ENCODE measurements at regions not wholly inside any gene's neighbourhood (a gene's known extent, or its start where the extent isn't known, plus 50 kb on each side); places are given as distances from the start of the nearest gene placed in this dataset.

DNA sequence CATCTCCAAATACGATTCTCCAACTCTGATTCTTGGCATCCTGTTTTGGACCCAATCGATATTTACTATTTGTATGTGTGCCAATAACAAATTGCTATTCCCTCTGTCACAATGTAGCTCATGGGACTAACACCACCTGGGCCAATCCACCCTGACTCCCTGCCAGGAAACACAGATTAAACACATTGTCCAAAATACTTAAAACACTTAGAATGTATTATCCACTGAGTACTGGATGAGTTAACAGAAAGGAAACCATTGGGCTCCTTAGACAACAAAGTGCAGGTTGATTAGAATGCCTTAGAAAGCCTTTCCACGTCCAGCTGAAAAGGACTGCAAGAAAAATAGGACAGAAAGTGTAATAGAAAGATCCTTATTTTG lies 79.4 kb upstream of the ARHGAP28 start:
- Histone ChIP-seq H3K27me3 (ENCODE audit: control insufficient read depth in 2 of 2, insufficient read depth in 2 of 2, low read length in 2 of 2) (no peaks in the 10 kb centered on the region), H3K9ac (ENCODE audit: insufficient read depth, low read length, poor library complexity, severe bottlenecking) (no peak overlapping the region), H4K20me1 (ENCODE audit: insufficient read depth, low read length) (no peaks in the 10 kb centered on the region), H3K9me3 (replicated peaks in 1 of 2; ENCODE audit: control insufficient read depth in 1 of 2, insufficient read depth in 1 of 2, low read length in 2 of 2) (peaks cover 3 to 5% of the 10 kb centered on the region in 2 donors), H2AFZ (ENCODE audit: insufficient read depth, low read depth, low read length, poor library complexity, severe bottlenecking) (no peak overlapping the region), H3K79me2 (ENCODE audit: insufficient read depth, low read length) (no peaks in the 10 kb centered on the region), H3K4me2 (replicated peaks; ENCODE audit: extremely low read depth, low read length, poor library complexity, severe bottlenecking) (no peak overlapping the region), H3K4me1 (ENCODE audit: control insufficient read depth in 1 of 2, insufficient read depth in 2 of 2, low read length in 2 of 2) (no peaks in the 10 kb centered on the region), H3K27ac (ENCODE audit: low read depth in 1 of 2, low read length in 2 of 2) (no peak overlapping the region), H3K4me3 (replicated peaks in 1 of 3; ENCODE audit: low read depth in 2 of 3, low read length in 3 of 3) (no peak overlapping the region), H3K36me3 (replicated peaks in 1 of 2; ENCODE audit: control insufficient read depth in 1 of 2, insufficient read depth in 2 of 2, low read length in 2 of 2) (no peaks in the 10 kb centered on the region)
- peaks cover 5 to 16% (median 9%) of the 10 kb centered on the region in 7 donors for H3K9me3 Mint-ChIP-seq
- H3K27me3 Mint-ChIP-seq (ENCODE audit: low read depth in 3 of 3) = no peaks in the 10 kb centered on the region
- intact Hi-C loops (cut with micrococcal nuclease) = no loop called here
- no peak overlapping the region for H3K27ac Mint-ChIP-seq
- no peak for TF ChIP-seq CTCF (IDR thresholded peaks at IDR 0.05)
- WGBS (ENCODE audit: insufficient coverage) = 92% methylated on average over 2 of the region's 3 CpGs
- DNase-seq = no peak
- H3K36me3 Mint-ChIP-seq = no peaks in the 10 kb centered on the region
- H3K4me1 Mint-ChIP-seq = no peaks in the 10 kb centered on the region
- H3K4me3 Mint-ChIP-seq = no peak overlapping the region

GRCh38 chr18:6650747-6651146 lies 78.8 kb upstream of the ARHGAP28 start:
- no peak for TF ChIP-seq CTCF (IDR thresholded peaks at IDR 0.05)
- DNase-seq = no peak
- H4K20me1 ChIP-seq (ENCODE audit: insufficient read depth, low read length) = no peaks in the 10 kb centered on the region
- H3K27me3 ChIP-seq (ENCODE audit: control insufficient read depth in 2 of 2, insufficient read depth in 2 of 2, low read length in 2 of 2) = no peaks in the 10 kb centered on the region
- H3K4me3 ChIP-seq (replicated peaks in 1 of 3; ENCODE audit: low read depth in 2 of 3, low read length in 3 of 3) = no peak overlapping the region
- H3K9me3 ChIP-seq (replicated peaks in 1 of 2; ENCODE audit: control insufficient read depth in 1 of 2, insufficient read depth in 1 of 2, low read length in 2 of 2) = peaks cover 3 to 5% of the 10 kb centered on the region in 2 donors
- no peaks in the 10 kb centered on the region for H3K36me3 Mint-ChIP-seq
- H3K4me2 ChIP-seq (replicated peaks; ENCODE audit: extremely low read depth, low read length, poor library complexity, severe bottlenecking) = no peak overlapping the region
- no peak overlapping the region for H3K27ac Mint-ChIP-seq
- no peaks in the 10 kb centered on the region for H3K4me1 Mint-ChIP-seq
- no peaks in the 10 kb centered on the region for H3K4me1 ChIP-seq (ENCODE audit: control insufficient read depth in 1 of 2, insufficient read depth in 2 of 2, low read length in 2 of 2)
- H3K9me3 Mint-ChIP-seq = peaks cover 5 to 15% (median 9%) of the 10 kb centered on the region in 7 donors
- H2AFZ ChIP-seq (ENCODE audit: insufficient read depth, low read depth, low read length, poor library complexity, severe bottlenecking) = no peak overlapping the region
- intact Hi-C loops (cut with micrococcal nuclease) = no loop called here
- H3K27ac ChIP-seq (ENCODE audit: low read depth in 1 of 2, low read length in 2 of 2) = no peak overlapping the region
- no peaks in the 10 kb centered on the region for H3K36me3 ChIP-seq (replicated peaks in 1 of 2; ENCODE audit: control insufficient read depth in 1 of 2, insufficient read depth in 2 of 2, low read length in 2 of 2)
- H3K9ac ChIP-seq (ENCODE audit: insufficient read depth, low read length, poor library complexity, severe bottlenecking) = no peak overlapping the region
- WGBS (ENCODE audit: insufficient coverage) = 70% methylated on average over 6 of the region's 6 CpGs
- no peak overlapping the region for H3K4me3 Mint-ChIP-seq
- no peaks in the 10 kb centered on the region for H3K79me2 ChIP-seq (ENCODE audit: insufficient read depth, low read length)
- H3K27me3 Mint-ChIP-seq (ENCODE audit: low read depth in 3 of 3) = no peaks in the 10 kb centered on the region

Measured in CD14-positive monocyte (primary cell).